ENCODE measurements at regions not wholly inside any gene's neighbourhood (a gene's known extent, or its start where the extent isn't known, plus 50 kb on each side); places are given as distances from the start of the nearest gene placed in this dataset.

DNA sequence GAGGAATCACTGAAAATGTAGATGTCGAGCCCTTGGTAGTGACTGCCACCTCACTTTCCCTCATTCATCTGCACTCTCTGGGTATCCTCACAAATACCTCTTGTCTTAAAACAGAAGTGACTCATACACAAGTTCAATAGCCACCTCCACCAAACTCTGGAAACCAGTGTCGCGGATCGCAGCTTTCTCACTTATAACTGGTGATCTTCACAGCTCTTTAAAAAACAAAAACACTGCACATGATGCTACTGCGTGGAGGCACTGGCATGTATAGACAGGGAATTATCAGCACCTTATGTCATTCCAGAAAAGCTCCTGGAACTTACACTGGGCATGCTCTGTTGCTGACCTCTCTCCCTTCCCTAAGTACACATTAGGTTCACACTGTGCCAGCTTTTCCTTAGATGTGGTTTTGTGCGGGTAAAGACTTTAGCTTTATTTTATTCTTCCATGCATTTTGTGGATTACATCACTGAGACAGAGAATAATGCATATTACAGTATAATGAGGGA is 425.5 kb upstream of the CADM1 start:
- H3K4me3 Mint-ChIP-seq: no peak overlapping the region
- H3K4me1 Mint-ChIP-seq: peaks cover 40% of the 10 kb centered on the region
- H3K9me3 Mint-ChIP-seq: no peaks in the 10 kb centered on the region
- peaks cover 3% of the 10 kb centered on the region for H3K36me3 Mint-ChIP-seq (ENCODE audit: low read depth)
- peaks cover 16% of the 10 kb centered on the region for H3K27me3 Mint-ChIP-seq (ENCODE audit: low read depth)
- no peak overlapping the region for H3K27ac Mint-ChIP-seq
- TF ChIP-seq CTCF (IDR thresholded peaks at IDR 0.05; ENCODE audit: unreplicated experiment in 3 of 3): no peak

GRCh38 chr11:115928811-115929210 is 424.6 kb upstream of the CADM1 start:
- TF ChIP-seq CTCF (IDR thresholded peaks at IDR 0.05; ENCODE audit: unreplicated experiment in 3 of 3): no peak
- Mint-ChIP-seq H3K9me3 (no peaks in the 10 kb centered on the region), H3K36me3 (ENCODE audit: low read depth) (peaks cover 3% of the 10 kb centered on the region), H3K27ac (no peak overlapping the region), H3K4me3 (no peak overlapping the region), H3K4me1 (peaks cover 39% of the 10 kb centered on the region), H3K27me3 (ENCODE audit: low read depth) (peaks cover 16% of the 10 kb centered on the region)

GRCh38 chr11:115927823-115928329 is 423.7 kb upstream of the CADM1 start:
- H3K4me3 Mint-ChIP-seq: no peak overlapping the region
- no peaks in the 10 kb centered on the region for H3K9me3 Mint-ChIP-seq
- peaks cover 16% of the 10 kb centered on the region for H3K27me3 Mint-ChIP-seq (ENCODE audit: low read depth)
- no peak for TF ChIP-seq CTCF (IDR thresholded peaks at IDR 0.05; ENCODE audit: unreplicated experiment in 3 of 3)
- peaks cover 30% of the 10 kb centered on the region for H3K4me1 Mint-ChIP-seq
- H3K36me3 Mint-ChIP-seq (ENCODE audit: low read depth): peaks cover 3% of the 10 kb centered on the region
- H3K27ac Mint-ChIP-seq: no peak overlapping the region

DNA sequence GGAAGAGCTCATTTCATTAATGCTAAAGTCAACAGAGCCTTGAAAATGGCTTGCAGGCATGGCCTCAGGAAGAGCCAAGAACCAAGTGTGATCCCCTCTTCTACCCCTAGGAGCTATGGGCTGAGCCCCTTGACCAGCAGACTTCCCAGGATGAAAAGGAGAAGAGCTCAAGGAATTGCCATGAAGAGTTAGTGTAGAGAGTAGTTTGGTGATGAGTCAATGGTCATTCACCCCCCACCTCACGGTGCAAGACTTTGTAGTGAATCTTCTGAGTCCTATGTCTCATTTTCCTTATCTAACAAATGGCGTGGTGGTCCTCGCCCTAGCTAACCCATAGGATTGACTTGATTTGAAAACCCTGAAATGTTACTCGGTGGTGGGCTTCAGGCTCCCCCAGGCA is 422.4 kb upstream of the CADM1 start:
- TF ChIP-seq CTCF (IDR thresholded peaks at IDR 0.05; ENCODE audit: unreplicated experiment in 3 of 3): no peak

GRCh38 chr11:115926138-115926537 is 421.9 kb upstream of the CADM1 start:
- H3K27ac Mint-ChIP-seq: no peak overlapping the region
- H3K36me3 Mint-ChIP-seq (ENCODE audit: low read depth): peaks cover 3% of the 10 kb centered on the region
- H3K4me3 Mint-ChIP-seq: no peak overlapping the region
- H3K4me1 Mint-ChIP-seq: peaks cover 29% of the 10 kb centered on the region
- H3K9me3 Mint-ChIP-seq: no peaks in the 10 kb centered on the region
- H3K27me3 Mint-ChIP-seq (ENCODE audit: low read depth): peaks cover 11% of the 10 kb centered on the region
- TF ChIP-seq CTCF (IDR thresholded peaks at IDR 0.05; ENCODE audit: unreplicated experiment in 3 of 3): no peak

More for the DNA sequence above, 422.4 kb upstream of the CADM1 start:
- no peak overlapping the region for H3K4me3 Mint-ChIP-seq
- H3K27ac Mint-ChIP-seq: no peak overlapping the region
- H3K36me3 Mint-ChIP-seq (ENCODE audit: low read depth): peaks cover 3% of the 10 kb centered on the region
- H3K4me1 Mint-ChIP-seq: peaks cover 29% of the 10 kb centered on the region
- H3K9me3 Mint-ChIP-seq: no peaks in the 10 kb centered on the region
- peaks cover 15% of the 10 kb centered on the region for H3K27me3 Mint-ChIP-seq (ENCODE audit: low read depth)

DNA sequence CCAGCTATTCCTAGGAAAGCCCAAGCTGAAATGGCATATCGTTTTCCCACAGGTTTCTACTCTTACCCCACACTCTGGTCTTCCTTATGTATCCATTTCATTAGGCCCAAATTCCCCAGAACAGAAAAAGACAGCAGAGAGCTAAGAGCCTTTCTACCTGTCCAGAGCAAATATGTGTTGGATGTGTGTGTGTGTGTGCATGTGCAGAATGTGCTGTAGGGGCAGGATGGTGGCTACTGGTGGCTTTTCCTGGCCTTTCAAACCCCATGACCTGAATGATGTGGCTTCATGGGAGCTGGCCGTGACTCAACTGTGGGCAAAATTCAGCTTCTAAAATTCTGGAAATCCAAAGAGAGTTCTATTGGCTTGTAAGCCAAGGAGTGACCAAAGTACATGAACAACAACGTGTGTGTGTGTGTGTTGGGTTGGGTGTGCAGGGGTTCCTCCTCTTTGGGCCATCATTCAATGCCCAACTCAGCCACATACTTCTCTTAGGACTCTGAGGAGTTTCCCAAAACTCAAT is 421.4 kb upstream of the CADM1 start:
- Mint-ChIP-seq H3K27me3 (ENCODE audit: low read depth) (peaks cover 9% of the 10 kb centered on the region), H3K4me1 (peaks cover 32% of the 10 kb centered on the region), H3K27ac (no peak overlapping the region), H3K4me3 (no peak overlapping the region), H3K36me3 (ENCODE audit: low read depth) (peaks cover 3% of the 10 kb centered on the region), H3K9me3 (no peaks in the 10 kb centered on the region)
- TF ChIP-seq CTCF (IDR thresholded peaks at IDR 0.05; ENCODE audit: unreplicated experiment in 3 of 3): no peak
